ENCODE measurements at regions not wholly inside any gene's neighbourhood (a gene's known extent, or its start where the extent isn't known, plus 50 kb on each side); places are given as distances from the start of the nearest gene placed in this dataset.
A peak's percentile ranks its signal among the peaks of the same experiment; 100 is the strongest.

- peak; percentile 70 for TF ChIP-seq CTCF (IDR thresholded peaks at IDR 0.05; ENCODE audit: low read depth, low read length)
- in situ Hi-C loops (cut with HindIII; ENCODE audit: low sequenced_read_pairs): no loop called here
- peak; percentile 57 for DNase-seq (ENCODE audit: low read depth, low spot score)
- no peak overlapping the region for H3K4me3 ChIP-seq (ENCODE audit: low read depth, low read length)
Measured at GRCh38 chr3:10758304-10759037, 57.6 kb upstream of the SLC6A11 start.

- in situ Hi-C loops (cut with HindIII; ENCODE audit: low sequenced_read_pairs): no loop called here
- DNase-seq (ENCODE audit: low read depth, low spot score): no peak
- H3K4me3 ChIP-seq (ENCODE audit: low read depth, low read length): no peak overlapping the region
- no peak for TF ChIP-seq CTCF (IDR thresholded peaks at IDR 0.05; ENCODE audit: low read depth, low read length)
Measured at GRCh38 chr3:10759495-10759894, 56.5 kb upstream of the SLC6A11 start.

- no peak for TF ChIP-seq CTCF (IDR thresholded peaks at IDR 0.05; ENCODE audit: low read depth, low read length)
- in situ Hi-C loops (cut with HindIII; ENCODE audit: low sequenced_read_pairs): no loop called here
- H3K4me3 ChIP-seq (ENCODE audit: low read depth, low read length): no peak overlapping the region
- DNase-seq (ENCODE audit: low read depth, low spot score): no peak
Measured at GRCh38 chr3:10760199-10760598, 55.8 kb upstream of the SLC6A11 start.

- DNase-seq (ENCODE audit: low read depth, low spot score): no peak
- in situ Hi-C loops (cut with HindIII; ENCODE audit: low sequenced_read_pairs): no loop called here
- H3K4me3 ChIP-seq (ENCODE audit: low read depth, low read length): no peak overlapping the region
- no peak for TF ChIP-seq CTCF (IDR thresholded peaks at IDR 0.05; ENCODE audit: low read depth, low read length)
Measured at GRCh38 chr3:10761583-10761982, 54.4 kb upstream of the SLC6A11 start.

- in situ Hi-C loops (cut with HindIII; ENCODE audit: low sequenced_read_pairs): no loop called here
- TF ChIP-seq CTCF (IDR thresholded peaks at IDR 0.05; ENCODE audit: low read depth, low read length): no peak
- no peak overlapping the region for H3K4me3 ChIP-seq (ENCODE audit: low read depth, low read length)
- no peak for DNase-seq (ENCODE audit: low read depth, low spot score)
Measured at GRCh38 chr3:10762116-10762515, 53.9 kb upstream of the SLC6A11 start.

- DNase-seq (ENCODE audit: low read depth, low spot score): no peak
- in situ Hi-C loops (cut with HindIII; ENCODE audit: low sequenced_read_pairs): no loop called here
- no peak for TF ChIP-seq CTCF (IDR thresholded peaks at IDR 0.05; ENCODE audit: low read depth, low read length)
- no peak overlapping the region for H3K4me3 ChIP-seq (ENCODE audit: low read depth, low read length)
Measured at GRCh38 chr3:10762611-10763247, 53.3 kb upstream of the SLC6A11 start.
